ENCODE measurements at regions not wholly inside any gene's neighbourhood (a gene's known extent, or its start where the extent isn't known, plus 50 kb on each side); places are given as distances from the start of the nearest gene placed in this dataset.

DNA sequence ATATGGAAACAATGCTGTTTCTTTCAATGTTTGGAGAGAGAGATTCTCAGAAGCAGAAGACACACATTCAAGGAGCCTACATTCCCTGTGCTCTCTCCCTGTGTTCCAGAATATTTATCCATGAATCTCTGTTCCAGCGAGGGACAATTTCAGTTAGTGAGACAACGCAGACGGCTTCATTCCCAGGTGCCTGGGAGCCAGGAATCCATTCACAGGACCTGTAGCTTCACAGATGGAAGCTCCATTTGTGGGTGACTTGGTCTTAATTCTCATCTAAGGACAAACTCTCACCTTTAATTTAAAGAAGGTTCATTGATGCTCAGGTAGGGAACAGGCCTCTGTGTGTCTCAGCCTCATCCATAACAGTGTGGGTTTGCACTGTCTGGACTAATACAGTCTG is 1156.6 kb downstream of the RPIA start:
- no peak overlapping the region for H3K9ac ChIP-seq
- no peaks in the 10 kb centered on the region for H4K20me1 ChIP-seq (ENCODE audit: insufficient read depth)
- H3K27ac ChIP-seq, result no peak overlapping the region
- H2AFZ ChIP-seq (ENCODE audit: low read depth), result no peak overlapping the region
- H3K27me3 ChIP-seq (ENCODE audit: insufficient read depth, low read depth), result no peaks in the 10 kb centered on the region
- no peaks in the 10 kb centered on the region for H3K79me2 ChIP-seq (ENCODE audit: insufficient read depth, low read depth)
- H3K4me2 ChIP-seq, result no peak overlapping the region
- H3K4me1 ChIP-seq (ENCODE audit: low read depth, poor library complexity, severe bottlenecking), result no peaks in the 10 kb centered on the region
- TF ChIP-seq, protein P1, sequence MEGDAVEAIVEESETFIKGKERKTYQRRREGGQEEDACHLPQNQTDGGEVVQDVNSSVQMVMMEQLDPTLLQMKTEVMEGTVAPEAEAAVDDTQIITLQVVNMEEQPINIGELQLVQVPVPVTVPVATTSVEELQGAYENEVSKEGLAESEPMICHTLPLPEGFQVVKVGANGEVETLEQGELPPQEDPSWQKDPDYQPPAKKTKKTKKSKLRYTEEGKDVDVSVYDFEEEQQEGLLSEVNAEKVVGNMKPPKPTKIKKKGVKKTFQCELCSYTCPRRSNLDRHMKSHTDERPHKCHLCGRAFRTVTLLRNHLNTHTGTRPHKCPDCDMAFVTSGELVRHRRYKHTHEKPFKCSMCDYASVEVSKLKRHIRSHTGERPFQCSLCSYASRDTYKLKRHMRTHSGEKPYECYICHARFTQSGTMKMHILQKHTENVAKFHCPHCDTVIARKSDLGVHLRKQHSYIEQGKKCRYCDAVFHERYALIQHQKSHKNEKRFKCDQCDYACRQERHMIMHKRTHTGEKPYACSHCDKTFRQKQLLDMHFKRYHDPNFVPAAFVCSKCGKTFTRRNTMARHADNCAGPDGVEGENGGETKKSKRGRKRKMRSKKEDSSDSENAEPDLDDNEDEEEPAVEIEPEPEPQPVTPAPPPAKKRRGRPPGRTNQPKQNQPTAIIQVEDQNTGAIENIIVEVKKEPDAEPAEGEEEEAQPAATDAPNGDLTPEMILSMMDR (conservative IDR thresholded peaks at IDR 0.05; ENCODE audit: low read depth, low read length), result no peak
- H3K36me3 ChIP-seq (ENCODE audit: insufficient read depth), result no peaks in the 10 kb centered on the region
- no peak overlapping the region for H3K4me3 ChIP-seq (IDR thresholded peaks at IDR 0.05; ENCODE audit: insufficient read depth, low read depth, low read length)

DNA sequence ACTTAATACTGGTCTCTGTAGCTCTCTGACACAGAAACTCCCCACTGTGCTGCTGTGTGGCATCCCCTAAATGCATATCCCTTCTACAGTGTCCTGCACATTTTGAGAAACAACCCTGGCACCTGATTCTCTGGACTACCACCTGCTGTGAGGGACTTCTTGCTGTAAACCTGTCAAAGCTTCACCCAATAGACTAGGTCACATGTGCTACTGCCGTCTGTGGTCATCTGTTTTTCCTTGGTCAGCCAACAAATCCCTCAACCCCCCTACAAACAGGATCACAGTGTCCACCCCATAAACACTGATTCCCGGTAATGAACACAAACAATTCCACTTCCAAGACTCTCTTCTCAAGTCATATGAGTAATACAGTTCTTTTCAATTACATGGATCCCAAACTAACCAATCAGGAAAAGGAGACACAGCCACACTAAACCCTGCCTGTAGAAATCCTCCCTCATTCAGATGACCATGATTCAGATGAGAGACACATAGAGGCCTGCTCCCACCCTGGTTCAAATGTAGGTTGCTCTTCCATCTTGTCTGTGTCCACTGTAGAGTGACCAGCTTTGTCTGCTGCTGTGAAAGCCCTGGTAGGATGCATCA is 1157.4 kb downstream of the RPIA start:
- TF ChIP-seq, protein P1 (conservative IDR thresholded peaks at IDR 0.05; ENCODE audit: low read depth, low read length), result no peak
- no peak overlapping the region for H3K9ac ChIP-seq
- no peak overlapping the region for H3K27ac ChIP-seq
- H4K20me1 ChIP-seq (ENCODE audit: insufficient read depth), result no peaks in the 10 kb centered on the region
- no peak overlapping the region for H2AFZ ChIP-seq (ENCODE audit: low read depth)
- no peak overlapping the region for H3K4me3 ChIP-seq (IDR thresholded peaks at IDR 0.05; ENCODE audit: insufficient read depth, low read depth, low read length)
- H3K27me3 ChIP-seq (ENCODE audit: insufficient read depth, low read depth), result no peaks in the 10 kb centered on the region
- H3K4me2 ChIP-seq, result no peak overlapping the region
- no peaks in the 10 kb centered on the region for H3K79me2 ChIP-seq (ENCODE audit: insufficient read depth, low read depth)
- H3K4me1 ChIP-seq (ENCODE audit: low read depth, poor library complexity, severe bottlenecking), result no peaks in the 10 kb centered on the region
- no peaks in the 10 kb centered on the region for H3K36me3 ChIP-seq (ENCODE audit: insufficient read depth)

DNA sequence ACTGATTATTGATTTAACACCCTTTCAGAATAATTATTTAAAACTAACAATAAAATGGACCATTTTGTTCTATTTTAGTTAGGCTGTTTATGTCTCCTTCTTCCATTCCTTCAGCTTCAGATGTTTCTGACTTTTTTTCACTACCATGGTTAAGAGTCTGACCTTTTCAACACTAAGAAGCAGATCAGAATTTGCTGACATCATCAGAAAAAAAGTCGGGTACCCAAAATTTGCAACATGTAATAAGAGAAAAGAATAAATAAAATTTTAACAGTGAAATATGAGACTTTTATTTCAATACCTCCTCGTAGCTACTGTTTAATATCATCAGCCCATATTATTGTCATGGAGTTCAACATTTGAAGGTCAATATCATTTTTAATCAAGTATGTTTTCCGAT is 1158.3 kb downstream of the RPIA start:
- H3K36me3 ChIP-seq (ENCODE audit: insufficient read depth), result no peaks in the 10 kb centered on the region
- H3K27me3 ChIP-seq (ENCODE audit: insufficient read depth, low read depth), result no peaks in the 10 kb centered on the region
- H3K4me1 ChIP-seq (ENCODE audit: low read depth, poor library complexity, severe bottlenecking), result no peaks in the 10 kb centered on the region
- H3K79me2 ChIP-seq (ENCODE audit: insufficient read depth, low read depth), result no peaks in the 10 kb centered on the region
- H3K4me3 ChIP-seq (IDR thresholded peaks at IDR 0.05; ENCODE audit: insufficient read depth, low read depth, low read length), result no peak overlapping the region
- no peaks in the 10 kb centered on the region for H4K20me1 ChIP-seq (ENCODE audit: insufficient read depth)
- H3K27ac ChIP-seq, result no peak overlapping the region
- H3K4me2 ChIP-seq, result no peak overlapping the region
- no peak overlapping the region for H3K9ac ChIP-seq
- no peak overlapping the region for H2AFZ ChIP-seq (ENCODE audit: low read depth)
- TF ChIP-seq, protein P1 (conservative IDR thresholded peaks at IDR 0.05; ENCODE audit: low read depth, low read length), result no peak

DNA sequence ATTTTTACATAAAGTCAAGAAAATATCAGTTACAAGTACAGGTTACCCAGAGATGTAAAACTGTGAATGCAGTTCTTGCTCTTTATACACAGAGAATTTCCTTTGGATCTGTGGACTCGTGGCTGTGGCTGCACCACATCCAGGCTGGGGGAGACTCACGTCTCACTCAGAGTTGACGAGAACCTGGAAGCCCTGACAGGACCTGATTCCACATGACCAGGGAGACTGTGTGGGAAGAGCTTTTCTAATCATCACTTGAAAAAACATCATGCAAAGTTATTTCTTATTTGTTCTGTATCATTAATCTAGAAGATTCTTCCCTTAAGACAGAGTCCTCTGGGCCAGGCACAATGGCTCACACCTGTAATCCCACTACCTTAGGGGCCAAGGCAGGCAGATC is 1159.0 kb downstream of the RPIA start:
- no peak overlapping the region for H2AFZ ChIP-seq (ENCODE audit: low read depth)

More for the DNA sequence above, 1159.0 kb downstream of the RPIA start:
- no peaks in the 10 kb centered on the region for H3K36me3 ChIP-seq (ENCODE audit: insufficient read depth)
- H3K4me3 ChIP-seq (IDR thresholded peaks at IDR 0.05; ENCODE audit: insufficient read depth, low read depth, low read length), result no peak overlapping the region
- no peaks in the 10 kb centered on the region for H3K79me2 ChIP-seq (ENCODE audit: insufficient read depth, low read depth)
- TF ChIP-seq, protein P1 (conservative IDR thresholded peaks at IDR 0.05; ENCODE audit: low read depth, low read length), result no peak
- no peak overlapping the region for H3K4me2 ChIP-seq
- H3K27ac ChIP-seq, result no peak overlapping the region
- H3K9ac ChIP-seq, result no peak overlapping the region
- H3K4me1 ChIP-seq (ENCODE audit: low read depth, poor library complexity, severe bottlenecking), result no peaks in the 10 kb centered on the region
- H4K20me1 ChIP-seq (ENCODE audit: insufficient read depth), result no peaks in the 10 kb centered on the region
- H3K27me3 ChIP-seq (ENCODE audit: insufficient read depth, low read depth), result no peaks in the 10 kb centered on the region
